GM10266 (cell line): ENCODE measurements at regions not wholly inside any gene's neighbourhood (a gene's known extent, or its start where the extent isn't known, plus 50 kb on each side); places are given as distances from the start of the nearest gene placed in this dataset.

Experiments
- DNase-seq: peaks from one replicate; pipeline ENCODE4 v3.0.0; 2012; ENCODE audit errors: extremely low spot score
- TF ChIP-seq, protein P1 (sequence below): IDR thresholded peaks from 2 replicates; pipeline ENCODE4 v1.5.1; 2012; ENCODE audit warnings: mild to moderate bottlenecking, low read depth; ENCODE audit not compliant: control insufficient read depth, insufficient read depth; ENCODE audit errors: missing control alignments

DNA sequence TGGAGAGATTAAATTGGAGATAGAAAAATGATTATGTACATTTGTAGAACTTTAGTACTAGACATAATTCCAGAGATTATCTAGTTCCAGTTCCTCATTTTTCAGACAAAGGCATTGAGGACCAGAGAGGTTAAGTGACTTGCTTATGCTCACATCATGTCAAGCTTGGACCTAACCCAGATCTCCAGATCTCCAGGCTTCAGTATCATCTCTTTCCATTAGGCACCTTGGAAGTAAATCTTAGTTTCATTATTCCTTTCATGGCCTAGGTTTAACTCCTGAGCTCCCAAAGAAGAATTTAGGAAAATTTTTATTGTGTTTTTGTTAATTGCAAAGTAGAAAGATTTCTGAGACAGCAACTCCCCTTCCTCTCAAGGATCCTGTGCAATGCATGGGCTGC, 148.8 kb downstream of the GATB start:
- TF ChIP-seq, protein P1, sequence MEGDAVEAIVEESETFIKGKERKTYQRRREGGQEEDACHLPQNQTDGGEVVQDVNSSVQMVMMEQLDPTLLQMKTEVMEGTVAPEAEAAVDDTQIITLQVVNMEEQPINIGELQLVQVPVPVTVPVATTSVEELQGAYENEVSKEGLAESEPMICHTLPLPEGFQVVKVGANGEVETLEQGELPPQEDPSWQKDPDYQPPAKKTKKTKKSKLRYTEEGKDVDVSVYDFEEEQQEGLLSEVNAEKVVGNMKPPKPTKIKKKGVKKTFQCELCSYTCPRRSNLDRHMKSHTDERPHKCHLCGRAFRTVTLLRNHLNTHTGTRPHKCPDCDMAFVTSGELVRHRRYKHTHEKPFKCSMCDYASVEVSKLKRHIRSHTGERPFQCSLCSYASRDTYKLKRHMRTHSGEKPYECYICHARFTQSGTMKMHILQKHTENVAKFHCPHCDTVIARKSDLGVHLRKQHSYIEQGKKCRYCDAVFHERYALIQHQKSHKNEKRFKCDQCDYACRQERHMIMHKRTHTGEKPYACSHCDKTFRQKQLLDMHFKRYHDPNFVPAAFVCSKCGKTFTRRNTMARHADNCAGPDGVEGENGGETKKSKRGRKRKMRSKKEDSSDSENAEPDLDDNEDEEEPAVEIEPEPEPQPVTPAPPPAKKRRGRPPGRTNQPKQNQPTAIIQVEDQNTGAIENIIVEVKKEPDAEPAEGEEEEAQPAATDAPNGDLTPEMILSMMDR, result no peak
- DNase-seq, result no peak

DNA sequence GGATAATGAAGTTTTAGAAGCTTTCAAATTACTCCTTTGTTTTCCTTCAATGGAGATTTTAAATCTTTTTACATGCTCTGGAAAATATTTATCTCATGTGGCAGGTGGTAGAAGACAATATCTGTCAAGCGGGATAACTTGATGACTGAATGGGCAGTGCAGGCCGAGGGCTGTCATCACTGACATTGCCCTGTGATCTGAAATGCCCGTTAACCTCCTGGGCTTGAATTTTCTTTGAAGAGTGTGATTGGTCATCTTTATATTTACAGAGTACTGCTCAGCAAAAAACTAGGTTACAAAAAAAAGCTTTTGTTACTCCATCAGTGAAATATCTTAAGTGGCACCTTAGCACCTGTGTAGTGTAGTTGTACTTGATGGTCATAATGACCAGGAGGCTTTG, 147.5 kb downstream of the GATB start:
- TF ChIP-seq, protein P1, result no peak

DNA sequence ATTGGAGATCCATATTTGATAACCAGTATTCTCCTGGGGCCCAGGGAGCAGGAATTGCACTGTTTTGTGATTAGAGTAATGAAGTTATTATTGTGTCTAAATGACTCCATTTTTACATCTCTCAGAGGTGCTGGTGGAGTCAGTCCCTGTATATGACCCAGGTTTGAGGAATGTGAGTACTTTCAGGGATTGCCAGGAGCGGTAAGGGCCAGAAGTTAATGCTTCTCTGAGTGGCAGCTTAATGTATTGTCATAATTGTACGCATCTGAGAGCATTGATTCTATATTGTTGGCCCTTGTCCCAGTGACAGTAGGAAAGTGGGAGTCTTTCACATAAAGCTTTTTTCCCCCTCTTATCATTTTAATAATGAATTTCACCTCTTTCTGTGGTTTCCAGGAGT, 146.2 kb downstream of the GATB start:
- DNase-seq, result no peak
- TF ChIP-seq, protein P1, result no peak

More for the DNA sequence above, 147.5 kb downstream of the GATB start:
- DNase-seq, result no peak

DNA sequence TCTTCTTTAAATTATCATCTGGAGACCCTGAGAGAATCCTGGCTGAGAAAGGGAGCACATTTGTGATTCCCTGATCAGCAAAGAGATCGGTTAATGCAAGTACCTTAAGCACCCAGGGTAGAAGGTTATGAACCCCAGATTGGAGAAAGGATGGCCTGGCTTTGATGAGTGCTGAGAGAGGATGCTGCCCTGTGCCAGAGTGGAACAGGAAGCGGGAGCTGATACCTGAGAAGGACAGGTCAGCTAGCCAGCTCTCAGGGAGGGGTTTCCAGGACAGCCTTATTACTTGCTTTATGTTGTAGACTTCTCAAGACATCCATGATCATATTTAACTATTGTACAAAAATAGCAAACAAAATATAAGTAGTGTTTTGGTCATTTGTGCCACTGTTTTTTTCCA, 141.9 kb downstream of the GATB start:
- TF ChIP-seq, protein P1, result no peak
- DNase-seq, result no peak

DNA sequence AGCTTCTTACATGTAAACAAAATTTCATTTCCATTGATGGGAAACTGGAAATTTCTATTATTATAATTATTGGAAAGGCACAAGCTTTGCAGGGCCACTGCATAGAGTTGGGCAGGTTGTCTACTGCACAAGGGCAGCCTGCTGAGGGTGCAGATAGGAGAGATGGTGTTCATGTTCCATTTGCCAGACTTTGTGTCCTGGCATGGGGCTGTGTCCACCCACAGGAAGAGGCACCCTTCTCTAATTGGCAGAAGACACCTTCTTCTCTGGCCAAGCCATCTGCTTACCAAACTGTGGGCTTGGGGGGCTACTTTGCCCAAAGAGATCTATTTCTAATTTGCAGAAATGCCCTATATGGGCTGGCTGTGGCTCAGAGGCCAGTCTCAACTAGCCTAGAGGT, 140.7 kb downstream of the GATB start:
- DNase-seq, result no peak
- TF ChIP-seq, protein P1, result no peak
